Fibroblast of the aortic adventitia (primary cell): ENCODE measurements at regions not wholly inside any gene's neighbourhood (a gene's known extent, or its start where the extent isn't known, plus 50 kb on each side); places are given as distances from the start of the nearest gene placed in this dataset.

Experiments
- DNase-seq: peaks from one replicate; pipeline ENCODE4 v3.0.0-alpha.2; 2010; ENCODE audit warnings: low read depth
- H3K4me3 ChIP-seq: 2 replicates; pipeline ENCODE4 v1.5.1; 2011; ENCODE audit warnings: low read depth, mild to moderate bottlenecking, control low read depth, low read length, moderate library complexity
- TF ChIP-seq, protein P1 (sequence below): IDR thresholded peaks from 2 replicates; pipeline ENCODE4 v1.5.1; 2011; ENCODE audit warnings: mild to moderate bottlenecking, low read length, control low read depth, inconsistent platforms; ENCODE audit not compliant: insufficient read depth

- TF ChIP-seq, protein P1, sequence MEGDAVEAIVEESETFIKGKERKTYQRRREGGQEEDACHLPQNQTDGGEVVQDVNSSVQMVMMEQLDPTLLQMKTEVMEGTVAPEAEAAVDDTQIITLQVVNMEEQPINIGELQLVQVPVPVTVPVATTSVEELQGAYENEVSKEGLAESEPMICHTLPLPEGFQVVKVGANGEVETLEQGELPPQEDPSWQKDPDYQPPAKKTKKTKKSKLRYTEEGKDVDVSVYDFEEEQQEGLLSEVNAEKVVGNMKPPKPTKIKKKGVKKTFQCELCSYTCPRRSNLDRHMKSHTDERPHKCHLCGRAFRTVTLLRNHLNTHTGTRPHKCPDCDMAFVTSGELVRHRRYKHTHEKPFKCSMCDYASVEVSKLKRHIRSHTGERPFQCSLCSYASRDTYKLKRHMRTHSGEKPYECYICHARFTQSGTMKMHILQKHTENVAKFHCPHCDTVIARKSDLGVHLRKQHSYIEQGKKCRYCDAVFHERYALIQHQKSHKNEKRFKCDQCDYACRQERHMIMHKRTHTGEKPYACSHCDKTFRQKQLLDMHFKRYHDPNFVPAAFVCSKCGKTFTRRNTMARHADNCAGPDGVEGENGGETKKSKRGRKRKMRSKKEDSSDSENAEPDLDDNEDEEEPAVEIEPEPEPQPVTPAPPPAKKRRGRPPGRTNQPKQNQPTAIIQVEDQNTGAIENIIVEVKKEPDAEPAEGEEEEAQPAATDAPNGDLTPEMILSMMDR, result no peak
- no peak for DNase-seq
- H3K4me3 ChIP-seq, result no peak overlapping the region
Observed at GRCh38 chr10:3427950-3428354, 255.4 kb upstream of the PITRM1 start.

DNA sequence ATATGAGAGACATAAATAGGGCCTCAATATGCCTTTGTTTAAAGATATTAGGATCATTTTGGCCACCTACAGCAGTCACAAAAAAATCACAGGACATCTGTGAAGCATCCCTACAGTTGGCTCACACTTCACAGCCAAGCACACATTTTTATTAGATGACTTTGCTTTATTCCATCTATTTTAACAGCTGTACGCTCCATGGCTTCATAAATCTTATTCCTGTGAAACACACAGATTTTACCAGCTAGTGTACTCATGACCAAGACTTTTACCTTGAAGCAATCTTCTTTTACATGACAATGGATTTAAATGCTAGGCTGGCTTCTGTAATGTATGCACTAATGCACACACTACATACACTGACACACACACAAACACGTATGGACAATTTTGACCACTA lies 254.8 kb upstream of the PITRM1 start:
- TF ChIP-seq, protein P1, result no peak
- H3K4me3 ChIP-seq, result no peak overlapping the region
- DNase-seq, result no peak

DNA sequence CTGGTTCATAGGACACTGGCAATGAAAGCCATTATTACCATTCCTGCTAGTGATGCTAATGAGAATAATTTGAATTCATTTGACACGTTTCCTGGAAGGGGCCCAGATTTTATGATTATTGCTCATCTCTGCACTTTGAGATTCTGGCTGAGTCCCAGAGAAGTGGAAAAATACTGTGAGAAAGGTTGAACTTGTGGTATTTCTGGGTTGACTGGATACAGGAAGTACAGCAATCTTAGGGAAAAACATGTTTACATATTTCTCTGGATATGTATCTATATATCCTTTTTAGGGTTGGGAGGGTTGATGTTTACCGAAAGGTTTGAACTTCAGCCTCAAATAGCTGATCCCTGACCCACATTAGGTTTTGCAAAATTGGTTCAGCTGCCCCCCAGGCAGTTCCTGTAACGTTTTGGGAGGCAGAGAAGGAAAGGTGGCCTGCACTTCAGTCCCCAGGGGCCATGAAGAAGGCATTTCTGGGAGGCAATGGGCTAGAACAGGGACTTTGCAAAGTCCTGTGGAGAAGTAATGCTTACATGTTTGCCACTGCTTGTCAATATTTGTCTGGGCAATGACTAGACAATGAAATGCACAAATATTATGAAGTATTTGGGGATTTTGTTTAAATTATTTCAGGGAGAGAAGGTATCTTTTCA lies 253.7 kb upstream of the PITRM1 start:
- DNase-seq, result peak; percentile 57
- TF ChIP-seq, protein P1, result no peak
- H3K4me3 ChIP-seq, result no peak overlapping the region

- H3K4me3 ChIP-seq, result no peak overlapping the region
- TF ChIP-seq, protein P1, result no peak
- DNase-seq, result no peak
Observed at GRCh38 chr10:3425716-3426115, 253.1 kb upstream of the PITRM1 start.

GRCh38 chr10:3425261-3425660 lies 252.7 kb upstream of the PITRM1 start:
- TF ChIP-seq, protein P1, result no peak
- no peak overlapping the region for H3K4me3 ChIP-seq
- DNase-seq, result no peak

DNA sequence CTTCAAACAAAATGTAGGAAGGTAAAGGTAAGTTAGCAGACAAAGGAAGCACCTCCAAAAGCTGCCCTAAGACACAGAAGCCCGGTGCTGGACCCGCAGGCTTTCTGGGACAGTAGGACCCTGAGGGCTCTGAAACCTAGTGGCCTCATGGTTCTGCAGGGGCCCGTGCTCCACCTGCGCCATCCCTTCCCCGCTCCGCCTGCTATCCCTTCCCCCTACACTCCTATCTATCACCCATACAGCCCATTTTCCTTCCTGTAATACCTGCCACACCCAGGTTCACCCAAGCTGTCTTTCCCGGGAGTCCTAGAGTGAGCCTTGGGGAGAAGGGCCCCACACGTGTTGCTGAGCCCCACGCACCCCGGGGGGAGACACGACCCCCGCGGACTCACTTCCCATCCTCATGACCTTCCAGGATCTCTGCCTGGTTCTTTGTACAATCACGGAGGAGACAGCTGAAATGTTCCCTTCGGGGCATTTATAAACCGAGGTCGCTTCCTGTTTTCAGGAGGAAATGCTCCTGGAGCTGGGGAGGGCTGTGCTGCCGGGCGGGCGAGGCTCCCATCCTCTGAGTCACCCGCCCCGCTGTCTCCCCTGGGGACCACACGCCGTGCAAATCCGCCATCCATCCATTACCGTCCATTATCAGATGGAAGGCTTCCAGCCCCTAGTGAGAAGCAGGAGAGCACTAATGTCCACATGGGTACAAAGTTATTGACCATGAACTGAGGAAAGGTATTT lies 251.7 kb upstream of the PITRM1 start:
- TF ChIP-seq, protein P1, result no peak
- DNase-seq, result no peak
- H3K4me3 ChIP-seq, result no peak overlapping the region
